ENCODE measurements at regions not wholly inside any gene's neighbourhood (a gene's known extent, or its start where the extent isn't known, plus 50 kb on each side); places are given as distances from the start of the nearest gene placed in this dataset.

DNA sequence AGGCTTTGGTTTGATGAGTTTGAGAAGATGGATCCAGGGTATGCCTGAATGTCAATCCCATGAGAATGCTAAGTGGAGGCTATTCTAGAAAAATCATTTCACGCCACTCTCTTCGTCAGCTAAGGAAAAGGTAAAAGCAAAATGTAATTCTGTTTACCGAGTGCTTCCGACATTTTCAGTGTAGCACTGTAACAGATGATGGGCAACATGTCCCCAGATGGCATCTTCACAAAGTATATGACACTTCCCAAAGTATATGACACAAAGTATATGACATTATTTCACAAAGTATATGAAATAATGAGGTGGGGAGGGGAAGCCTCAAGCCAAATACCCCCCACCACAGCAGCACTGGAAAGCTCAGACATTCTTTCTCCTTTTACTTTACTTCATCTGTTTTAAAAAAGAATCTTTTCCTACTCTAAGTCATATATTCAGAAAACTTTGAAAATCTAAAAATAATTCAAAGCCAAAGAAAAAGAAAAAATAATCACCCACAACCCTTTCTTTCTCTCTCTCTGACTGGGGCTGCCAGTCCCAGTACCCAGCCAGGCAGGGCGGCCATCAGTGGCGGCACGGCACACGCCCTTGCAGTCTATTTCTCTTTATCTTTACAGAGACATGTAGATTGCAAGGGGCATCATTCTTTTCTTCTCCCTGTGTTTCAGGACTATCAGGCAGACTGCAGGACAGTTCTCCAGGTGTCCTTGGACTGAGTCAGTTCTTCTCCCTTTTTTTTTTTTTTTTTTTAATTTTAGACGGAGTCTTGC is 179.8 kb downstream of the SNX10 start:
- TF ChIP-seq, protein P1, sequence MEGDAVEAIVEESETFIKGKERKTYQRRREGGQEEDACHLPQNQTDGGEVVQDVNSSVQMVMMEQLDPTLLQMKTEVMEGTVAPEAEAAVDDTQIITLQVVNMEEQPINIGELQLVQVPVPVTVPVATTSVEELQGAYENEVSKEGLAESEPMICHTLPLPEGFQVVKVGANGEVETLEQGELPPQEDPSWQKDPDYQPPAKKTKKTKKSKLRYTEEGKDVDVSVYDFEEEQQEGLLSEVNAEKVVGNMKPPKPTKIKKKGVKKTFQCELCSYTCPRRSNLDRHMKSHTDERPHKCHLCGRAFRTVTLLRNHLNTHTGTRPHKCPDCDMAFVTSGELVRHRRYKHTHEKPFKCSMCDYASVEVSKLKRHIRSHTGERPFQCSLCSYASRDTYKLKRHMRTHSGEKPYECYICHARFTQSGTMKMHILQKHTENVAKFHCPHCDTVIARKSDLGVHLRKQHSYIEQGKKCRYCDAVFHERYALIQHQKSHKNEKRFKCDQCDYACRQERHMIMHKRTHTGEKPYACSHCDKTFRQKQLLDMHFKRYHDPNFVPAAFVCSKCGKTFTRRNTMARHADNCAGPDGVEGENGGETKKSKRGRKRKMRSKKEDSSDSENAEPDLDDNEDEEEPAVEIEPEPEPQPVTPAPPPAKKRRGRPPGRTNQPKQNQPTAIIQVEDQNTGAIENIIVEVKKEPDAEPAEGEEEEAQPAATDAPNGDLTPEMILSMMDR (IDR thresholded peaks at IDR 0.05) = no peak
- TF ChIP-seq EP300 (IDR thresholded peaks at IDR 0.05) (no peak), POLR2A (IDR thresholded peaks at IDR 0.05) (no peak)
- no peaks in the 10 kb centered on the region for H3K27me3 ChIP-seq
- H3K4me1 ChIP-seq = no peaks in the 10 kb centered on the region
- H3K4me3 ChIP-seq = no peak overlapping the region
- 84 to 95% methylated on average over 9 of the region's 9 CpGs for WGBS, 2 donors
- no peak for DNase-seq (ENCODE audit: low spot score in 2 of 2)
- no peaks in the 10 kb centered on the region for H3K36me3 ChIP-seq
- H3K27ac ChIP-seq = no peak overlapping the region
- H3K9me3 ChIP-seq = no peaks in the 10 kb centered on the region

GRCh38 chr7:26472971-26473370 is 181.3 kb downstream of the SNX10 start:
- TF ChIP-seq POLR2A (IDR thresholded peaks at IDR 0.05) (no peak), EP300 (IDR thresholded peaks at IDR 0.05) (no peak)
- TF ChIP-seq, protein P1 (IDR thresholded peaks at IDR 0.05) = no peak
- Histone ChIP-seq H3K4me3 (no peak overlapping the region), H3K27me3 (no peaks in the 10 kb centered on the region), H3K9me3 (no peaks in the 10 kb centered on the region), H3K36me3 (no peaks in the 10 kb centered on the region), H3K4me1 (no peaks in the 10 kb centered on the region), H3K27ac (no peak overlapping the region)
- 72 to 77% methylated on average over 2 of the region's 2 CpGs for WGBS, 2 donors
- DNase-seq (ENCODE audit: low spot score in 2 of 2) = no peak

DNA sequence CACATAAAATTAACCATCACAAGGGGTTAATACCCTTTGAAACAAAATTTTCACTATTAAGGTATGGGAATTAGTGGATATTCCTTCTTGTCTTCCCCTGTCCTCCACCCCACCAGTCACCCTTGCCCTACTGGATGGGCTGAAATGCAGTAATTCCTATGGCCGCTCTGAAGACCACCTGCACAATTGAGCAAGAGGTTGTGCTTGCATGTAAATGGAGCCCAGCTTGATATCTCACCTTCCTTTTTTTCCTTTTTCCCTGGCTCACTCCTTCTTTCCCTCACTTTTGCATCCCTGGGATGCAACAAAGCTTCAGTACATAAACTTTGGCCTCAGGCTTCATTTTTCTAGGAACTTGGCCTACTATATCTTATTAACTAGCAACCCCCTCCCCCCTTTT is 184.6 kb downstream of the SNX10 start:
- Histone ChIP-seq H3K9me3 (no peaks in the 10 kb centered on the region), H3K27me3 (no peaks in the 10 kb centered on the region), H3K36me3 (no peaks in the 10 kb centered on the region), H3K27ac (no peak overlapping the region), H3K4me1 (no peaks in the 10 kb centered on the region), H3K4me3 (no peak overlapping the region)
- TF ChIP-seq EP300 (IDR thresholded peaks at IDR 0.05) = no peak
- no peak for TF ChIP-seq POLR2A (IDR thresholded peaks at IDR 0.05)
- TF ChIP-seq, protein P1 (IDR thresholded peaks at IDR 0.05) = no peak
- 87 to 92% methylated on average over 1 of the region's 1 CpG for WGBS, 2 donors
- no peak for DNase-seq (ENCODE audit: low spot score in 2 of 2)

- Histone ChIP-seq H3K4me1 (no peaks in the 10 kb centered on the region), H3K9me3 (no peaks in the 10 kb centered on the region)
- WGBS, 2 donors = 77% methylated on average over 4 of the region's 4 CpGs
Measured at GRCh38 chr7:26477381-26477990, 185.8 kb downstream of the SNX10 start.

DNA sequence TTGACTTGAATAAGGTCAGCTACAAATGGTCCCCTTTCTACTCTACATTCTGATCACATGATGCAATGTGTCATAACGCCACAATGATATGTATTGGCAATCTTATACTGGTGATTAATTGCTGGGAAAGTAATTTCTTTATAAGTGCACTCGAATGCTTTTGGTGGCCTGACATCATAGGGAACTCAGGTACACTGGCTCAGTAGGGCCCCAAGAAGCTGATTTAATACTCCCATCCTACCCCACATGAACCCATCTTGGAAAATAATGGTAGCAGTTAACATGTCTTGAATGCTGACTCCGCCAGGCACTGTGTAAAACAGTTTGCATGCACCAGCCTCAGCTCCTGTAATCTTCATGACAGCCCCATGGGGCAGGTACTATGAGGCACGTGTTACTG is 186.9 kb downstream of the SNX10 start:
- H3K9me3 ChIP-seq = no peaks in the 10 kb centered on the region
- 72 to 78% methylated on average over 4 of the region's 4 CpGs for WGBS, 2 donors
- TF ChIP-seq POLR2A (IDR thresholded peaks at IDR 0.05) (no peak), EP300 (IDR thresholded peaks at IDR 0.05) (no peak)
- TF ChIP-seq, protein P1 (IDR thresholded peaks at IDR 0.05) = no peak
- H3K27ac ChIP-seq = no peak overlapping the region
- no peak for DNase-seq (ENCODE audit: low spot score in 2 of 2)
- H3K4me1 ChIP-seq = no peaks in the 10 kb centered on the region
- no peaks in the 10 kb centered on the region for H3K36me3 ChIP-seq
- H3K27me3 ChIP-seq = no peaks in the 10 kb centered on the region
- no peak overlapping the region for H3K4me3 ChIP-seq

More at GRCh38 chr7:26477381-26477990, 185.8 kb downstream of the SNX10 start:
- DNase-seq (ENCODE audit: low spot score in 2 of 2) = no peak
- Histone ChIP-seq H3K27me3 (no peaks in the 10 kb centered on the region), H3K27ac (no peak overlapping the region), H3K4me3 (no peak overlapping the region), H3K36me3 (no peaks in the 10 kb centered on the region)
- TF ChIP-seq, protein P1 (IDR thresholded peaks at IDR 0.05) = no peak
- TF ChIP-seq POLR2A (IDR thresholded peaks at IDR 0.05) = no peak
- no peak for TF ChIP-seq EP300 (IDR thresholded peaks at IDR 0.05)

All from tibial nerve (tissue), 4 donors.